Hematopoietic multipotent progenitor cell treated with erythropoietin and hydrocortisone succinate and interleukin-3 and kit ligand, for 8 days (in vitro differentiated cells): ENCODE measurements at regions not wholly inside any gene's neighbourhood (a gene's known extent, or its start where the extent isn't known, plus 50 kb on each side); places are given as distances from the start of the nearest gene placed in this dataset.

Source experiments
- DNase-seq: peaks from one replicate; pipeline ENCODE4 v3.0.0-alpha.2; 2015

- no peak for DNase-seq
Measured at GRCh38 chr6:71125216-71125615, 163.4 kb upstream of the OGFRL1 start.

- DNase-seq = no peak
Measured at GRCh38 chr6:71126506-71126905, 162.1 kb upstream of the OGFRL1 start.

GRCh38 chr6:71127374-71127773 lies 161.2 kb upstream of the OGFRL1 start:
- no peak for DNase-seq

GRCh38 chr6:71130277-71130676 lies 158.3 kb upstream of the OGFRL1 start:
- no peak for DNase-seq

- DNase-seq = no peak
Measured at GRCh38 chr6:71134929-71135642, 153.5 kb upstream of the OGFRL1 start.

GRCh38 chr6:71137973-71138372 lies 150.6 kb upstream of the OGFRL1 start:
- no peak for DNase-seq

- no peak for DNase-seq
Measured at GRCh38 chr6:71138376-71138775, 150.2 kb upstream of the OGFRL1 start.

- DNase-seq = no peak
Measured at GRCh38 chr6:71139249-71139648, 149.4 kb upstream of the OGFRL1 start.

- no peak for DNase-seq
Measured at GRCh38 chr6:71153755-71154325, 134.8 kb upstream of the OGFRL1 start.

GRCh38 chr6:71157345-71157744 lies 131.3 kb upstream of the OGFRL1 start:
- no peak for DNase-seq

- DNase-seq = no peak
Measured at GRCh38 chr6:71164890-71165289, 123.7 kb upstream of the OGFRL1 start.

GRCh38 chr6:71168233-71168765 lies 120.3 kb upstream of the OGFRL1 start:
- no peak for DNase-seq

GRCh38 chr6:71171497-71172070 lies 117.0 kb upstream of the OGFRL1 start:
- no peak for DNase-seq

GRCh38 chr6:71179249-71179885 lies 109.2 kb upstream of the OGFRL1 start:
- DNase-seq = no peak

GRCh38 chr6:71181565-71181964 lies 107.0 kb upstream of the OGFRL1 start:
- DNase-seq = no peak

GRCh38 chr6:71187141-71187540 lies 101.5 kb upstream of the OGFRL1 start:
- no peak for DNase-seq

- DNase-seq = peak; percentile 52
Measured at GRCh38 chr6:71190809-71191208, 97.8 kb upstream of the OGFRL1 start.

- DNase-seq = no peak
Measured at GRCh38 chr6:71194724-71195123, 93.9 kb upstream of the OGFRL1 start.

GRCh38 chr6:71197267-71197666 lies 91.3 kb upstream of the OGFRL1 start:
- DNase-seq = no peak

- no peak for DNase-seq
Measured at GRCh38 chr6:71197780-71198179, 90.8 kb upstream of the OGFRL1 start.

- DNase-seq = no peak
Measured at GRCh38 chr6:71198908-71199307, 89.7 kb upstream of the OGFRL1 start.

- no peak for DNase-seq
Measured at GRCh38 chr6:71199736-71200135, 88.9 kb upstream of the OGFRL1 start.

- DNase-seq = no peak
Measured at GRCh38 chr6:71203206-71203605, 85.4 kb upstream of the OGFRL1 start.

GRCh38 chr6:71204741-71205140 lies 83.9 kb upstream of the OGFRL1 start:
- no peak for DNase-seq
